HEK293 (cell line): ENCODE measurements at regions not wholly inside any gene's neighbourhood (a gene's known extent, or its start where the extent isn't known, plus 50 kb on each side); places are given as distances from the start of the nearest gene placed in this dataset.

Source experiments
- CTCF ChIA-PET: fragments of 350-600 bp; formaldehyde crosslinking; extraction: SDS; loops from one replicate; lab custom pipeline; 2021; ENCODE audit warnings: antibody characterized with exemption; lab: Yijun Ruan, JAX
- POLR2A ChIA-PET: fragments of 300-600 bp; formaldehyde crosslinking; extraction: SDS; loops from one replicate; lab custom pipeline; 2020; ENCODE audit warnings: antibody characterized with exemption, inconsistent platforms; lab: Yijun Ruan, JAX
- H3K27ac ChIP-seq: fragments of 200-500 bp; sonication (Bioruptor generic); 2 replicates; pipeline ENCODE4 v1.5.1; 2014; ENCODE audit warnings: low read depth, low read length, control low read depth, inconsistent platforms; ENCODE audit errors: extremely low read depth
- H3K36me3 ChIP-seq, 2 experiments: fragments of 200-500 bp in 1 of 2; sonication (Bioruptor generic) in 1 of 2; 1 replicate in 1 of 2; 2 replicates in 1 of 2; pipeline ENCODE4 v1.5.1; 2014 to 2017; ENCODE audit warnings: inconsistent platforms in 2 of 2, low read length in 2 of 2; ENCODE audit not compliant: control insufficient read depth in 2 of 2, insufficient read depth in 1 of 2
- H3K4me1 ChIP-seq: fragments of 200-500 bp; sonication (Bioruptor generic); 2 replicates; pipeline ENCODE4 v1.5.1; 2014; ENCODE audit warnings: mild to moderate bottlenecking, low read length, inconsistent platforms; ENCODE audit not compliant: control insufficient read depth, insufficient read depth
- H3K4me3 ChIP-seq: 2 replicates; pipeline ENCODE4 v1.5.1; 2011; ENCODE audit warnings: low read depth, mild to moderate bottlenecking, control low read depth, low read length, moderate library complexity
- H3K9me3 ChIP-seq: fragments of 200-500 bp; sonication (Bioruptor generic); 2 replicates; pipeline ENCODE4 v1.5.1; 2014; ENCODE audit warnings: low read depth, low read length, inconsistent platforms; ENCODE audit not compliant: control insufficient read depth, insufficient read depth
- KLF16 ChIP-seq: fragments of 450-650 bp; formaldehyde crosslinking; IDR thresholded peaks from 2 replicates; pipeline ENCODE4 v1.5.1; 2017; ENCODE audit warnings: missing biosample characterization, missing genetic modification characterization
- OSR2 ChIP-seq: fragments of 450-650 bp; formaldehyde crosslinking; IDR thresholded peaks from 2 replicates; pipeline ENCODE4 v1.5.1; 2016; ENCODE audit warnings: missing biosample characterization, missing genetic modification characterization
- OVOL3 ChIP-seq: fragments of 450-650 bp; formaldehyde crosslinking; IDR thresholded peaks from 2 replicates; pipeline ENCODE4 v1.5.1; 2016; ENCODE audit warnings: missing biosample characterization, missing genetic modification characterization
- ZNF211 ChIP-seq: fragments of 450-650 bp; formaldehyde crosslinking; IDR thresholded peaks from 2 replicates; pipeline ENCODE4 v1.5.1; 2016; ENCODE audit warnings: low read depth, missing biosample characterization, missing genetic modification characterization
- ZNF23 ChIP-seq: fragments of 450-650 bp; formaldehyde crosslinking; IDR thresholded peaks from 2 replicates; pipeline ENCODE4 v1.5.1; 2016; ENCODE audit warnings: missing biosample characterization, missing genetic modification characterization, borderline replicate concordance
- ZNF350 ChIP-seq: fragments of 450-650 bp; formaldehyde crosslinking; IDR thresholded peaks from 2 replicates; pipeline ENCODE4 v1.5.0; 2017; ENCODE audit warnings: missing biosample characterization, mild to moderate bottlenecking, missing genetic modification characterization
- ZNF423 ChIP-seq: fragments of 450-650 bp; formaldehyde crosslinking; IDR thresholded peaks from 2 replicates; pipeline ENCODE4 v1.5.1; 2016; ENCODE audit warnings: missing biosample characterization, missing genetic modification characterization
- ZNF433 ChIP-seq: fragments of 450-650 bp; formaldehyde crosslinking; IDR thresholded peaks from 2 replicates; pipeline ENCODE4 v1.5.1; 2016; ENCODE audit warnings: missing biosample characterization, missing genetic modification characterization, low read depth
- ZNF560 ChIP-seq: fragments of 450-650 bp; formaldehyde crosslinking; IDR thresholded peaks from 2 replicates; pipeline ENCODE4 v1.5.1; 2017; ENCODE audit warnings: missing biosample characterization, missing genetic modification characterization, borderline replicate concordance
- ZNF707 ChIP-seq: fragments of 450-650 bp; formaldehyde crosslinking; IDR thresholded peaks from 2 replicates; pipeline ENCODE4 v1.5.1; 2016; ENCODE audit warnings: missing biosample characterization, missing genetic modification characterization
- ZNF792 ChIP-seq: fragments of 450-650 bp; formaldehyde crosslinking; IDR thresholded peaks from 2 replicates; pipeline ENCODE4 v1.5.1; 2016; ENCODE audit warnings: missing biosample characterization, missing genetic modification characterization
- TF ChIP-seq, protein P1 (sequence below): fragments of 450-650 bp; formaldehyde crosslinking; IDR thresholded peaks from 2 replicates; pipeline ENCODE4 v1.5.1; 2016; ENCODE audit warnings: missing biosample characterization, missing genetic modification characterization
- TF ChIP-seq, protein P2 (sequence below): fragments of 450-650 bp; formaldehyde crosslinking; IDR thresholded peaks from 2 replicates; pipeline ENCODE4 v1.5.1; 2016; ENCODE audit warnings: missing biosample characterization, missing genetic modification characterization
- TF ChIP-seq, protein P3 (sequence below): fragments of 450-650 bp; formaldehyde crosslinking; IDR thresholded peaks from 2 replicates; pipeline ENCODE4 v1.5.1; 2017; ENCODE audit warnings: missing biosample characterization, missing genetic modification characterization
- TF ChIP-seq, protein P4 (sequence below): fragments of 450-650 bp; formaldehyde crosslinking; IDR thresholded peaks from 2 replicates; pipeline ENCODE4 v1.5.1; 2016; ENCODE audit warnings: missing biosample characterization, missing genetic modification characterization
- TF ChIP-seq, protein P5 (sequence below): fragments of 450-650 bp; formaldehyde crosslinking; IDR thresholded peaks from 2 replicates; pipeline ENCODE4 v1.5.1; 2016; ENCODE audit warnings: missing biosample characterization, missing genetic modification characterization
- TF ChIP-seq, protein P6 (sequence below): fragments of 450-650 bp; formaldehyde crosslinking; IDR thresholded peaks from 2 replicates; pipeline ENCODE4 v1.5.1; 2016; ENCODE audit warnings: missing biosample characterization, missing genetic modification characterization
- TF ChIP-seq, protein P7 (sequence below): fragments of 450-650 bp; formaldehyde crosslinking; IDR thresholded peaks from 2 replicates; pipeline ENCODE4 v1.5.1; 2016; ENCODE audit warnings: missing biosample characterization, missing genetic modification characterization
- TF ChIP-seq, protein P8 (sequence below): fragments of 450-650 bp; formaldehyde crosslinking; IDR thresholded peaks from 2 replicates; pipeline ENCODE4 v1.5.1; 2016; ENCODE audit warnings: missing biosample characterization, missing genetic modification characterization

DNA sequence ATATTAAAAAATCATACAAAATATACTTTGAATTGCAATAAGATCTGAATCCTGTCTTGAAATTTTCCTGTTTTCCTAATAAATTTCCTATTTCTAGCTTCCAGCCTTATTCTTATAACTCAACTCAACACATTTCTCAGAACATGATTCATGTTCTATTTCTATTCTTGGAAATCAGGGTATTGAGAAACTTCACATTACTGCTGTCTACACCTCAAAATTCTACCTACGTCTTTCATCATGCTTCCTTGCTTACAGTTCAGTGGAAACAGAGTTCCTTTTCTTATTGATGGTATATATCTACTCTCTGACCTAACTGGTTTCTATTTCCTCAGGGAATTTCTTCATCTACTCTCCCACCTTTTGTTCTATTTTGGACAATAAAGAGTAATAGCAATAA, 2139.0 kb downstream of the ARAP2 start (continued):
- TF ChIP-seq, protein P1, sequence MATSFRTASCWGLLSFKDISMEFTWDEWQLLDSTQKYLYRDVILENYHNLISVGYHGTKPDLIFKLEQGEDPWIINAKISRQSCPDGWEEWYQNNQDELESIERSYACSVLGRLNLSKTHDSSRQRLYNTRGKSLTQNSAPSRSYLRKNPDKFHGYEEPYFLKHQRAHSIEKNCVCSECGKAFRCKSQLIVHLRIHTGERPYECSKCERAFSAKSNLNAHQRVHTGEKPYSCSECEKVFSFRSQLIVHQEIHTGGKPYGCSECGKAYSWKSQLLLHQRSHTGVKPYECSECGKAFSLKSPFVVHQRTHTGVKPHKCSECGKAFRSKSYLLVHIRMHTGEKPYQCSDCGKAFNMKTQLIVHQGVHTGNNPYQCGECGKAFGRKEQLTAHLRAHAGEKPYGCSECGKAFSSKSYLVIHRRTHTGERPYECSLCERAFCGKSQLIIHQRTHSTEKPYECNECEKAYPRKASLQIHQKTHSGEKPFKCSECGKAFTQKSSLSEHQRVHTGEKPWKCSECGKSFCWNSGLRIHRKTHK (tag by site-specific recombination) = no peak
- no peak for TF ChIP-seq ZNF792
- TF ChIP-seq, protein P2, sequence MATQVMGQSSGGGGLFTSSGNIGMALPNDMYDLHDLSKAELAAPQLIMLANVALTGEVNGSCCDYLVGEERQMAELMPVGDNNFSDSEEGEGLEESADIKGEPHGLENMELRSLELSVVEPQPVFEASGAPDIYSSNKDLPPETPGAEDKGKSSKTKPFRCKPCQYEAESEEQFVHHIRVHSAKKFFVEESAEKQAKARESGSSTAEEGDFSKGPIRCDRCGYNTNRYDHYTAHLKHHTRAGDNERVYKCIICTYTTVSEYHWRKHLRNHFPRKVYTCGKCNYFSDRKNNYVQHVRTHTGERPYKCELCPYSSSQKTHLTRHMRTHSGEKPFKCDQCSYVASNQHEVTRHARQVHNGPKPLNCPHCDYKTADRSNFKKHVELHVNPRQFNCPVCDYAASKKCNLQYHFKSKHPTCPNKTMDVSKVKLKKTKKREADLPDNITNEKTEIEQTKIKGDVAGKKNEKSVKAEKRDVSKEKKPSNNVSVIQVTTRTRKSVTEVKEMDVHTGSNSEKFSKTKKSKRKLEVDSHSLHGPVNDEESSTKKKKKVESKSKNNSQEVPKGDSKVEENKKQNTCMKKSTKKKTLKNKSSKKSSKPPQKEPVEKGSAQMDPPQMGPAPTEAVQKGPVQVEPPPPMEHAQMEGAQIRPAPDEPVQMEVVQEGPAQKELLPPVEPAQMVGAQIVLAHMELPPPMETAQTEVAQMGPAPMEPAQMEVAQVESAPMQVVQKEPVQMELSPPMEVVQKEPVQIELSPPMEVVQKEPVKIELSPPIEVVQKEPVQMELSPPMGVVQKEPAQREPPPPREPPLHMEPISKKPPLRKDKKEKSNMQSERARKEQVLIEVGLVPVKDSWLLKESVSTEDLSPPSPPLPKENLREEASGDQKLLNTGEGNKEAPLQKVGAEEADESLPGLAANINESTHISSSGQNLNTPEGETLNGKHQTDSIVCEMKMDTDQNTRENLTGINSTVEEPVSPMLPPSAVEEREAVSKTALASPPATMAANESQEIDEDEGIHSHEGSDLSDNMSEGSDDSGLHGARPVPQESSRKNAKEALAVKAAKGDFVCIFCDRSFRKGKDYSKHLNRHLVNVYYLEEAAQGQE (tag by site-specific recombination) = no peak
- TF ChIP-seq, protein P3, sequence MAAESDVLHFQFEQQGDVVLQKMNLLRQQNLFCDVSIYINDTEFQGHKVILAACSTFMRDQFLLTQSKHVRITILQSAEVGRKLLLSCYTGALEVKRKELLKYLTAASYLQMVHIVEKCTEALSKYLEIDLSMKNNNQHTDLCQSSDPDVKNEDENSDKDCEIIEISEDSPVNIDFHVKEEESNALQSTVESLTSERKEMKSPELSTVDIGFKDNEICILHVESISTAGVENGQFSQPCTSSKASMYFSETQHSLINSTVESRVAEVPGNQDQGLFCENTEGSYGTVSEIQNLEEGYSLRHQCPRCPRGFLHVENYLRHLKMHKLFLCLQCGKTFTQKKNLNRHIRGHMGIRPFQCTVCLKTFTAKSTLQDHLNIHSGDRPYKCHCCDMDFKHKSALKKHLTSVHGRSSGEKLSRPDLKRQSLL (tag by site-specific recombination) = no peak
- TF ChIP-seq ZNF423 (tag by site-specific recombination) = no peak

DNA sequence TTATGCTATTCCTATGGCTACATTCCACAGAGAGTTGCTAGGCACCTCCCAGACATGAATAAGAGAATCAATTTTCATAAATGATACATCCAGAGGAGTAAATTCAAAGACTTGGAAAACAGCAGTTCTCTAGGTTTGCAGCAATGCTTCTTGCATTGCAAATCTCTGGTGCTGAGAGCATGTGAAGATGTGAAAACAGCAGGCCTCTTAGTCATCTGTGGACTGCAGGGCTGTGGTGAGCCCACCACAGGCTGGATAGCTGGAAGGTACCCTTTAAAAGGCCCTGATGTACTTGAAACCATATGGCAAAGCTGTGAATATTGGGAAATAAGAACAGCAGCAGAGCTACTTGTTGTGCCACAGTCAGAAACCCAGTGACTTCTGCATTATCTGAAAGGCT, 2135.9 kb downstream of the ARAP2 start:
- CTCF ChIA-PET = no interaction called here
- Histone ChIP-seq H3K27ac (no peak overlapping the region), H3K9me3 (no peaks in the 10 kb centered on the region), H3K4me3 (no peak overlapping the region), H3K36me3 (no peaks in the 10 kb centered on the region), H3K4me1 (no peaks in the 10 kb centered on the region)
- POLR2A ChIA-PET = no interaction called here
- TF ChIP-seq ZNF707 (tag by site-specific recombination) (no peak), ZNF433 (tag by site-specific recombination) (no peak), OSR2 (tag by site-specific recombination) (no peak), ZNF211 (tag by site-specific recombination) (no peak), ZNF350 (tag by site-specific recombination) (no peak), ZNF560 (no peak), OVOL3 (no peak), ZNF23 (tag by site-specific recombination) (no peak), KLF16 (tag by site-specific recombination) (no peak)
- TF ChIP-seq, protein P4, sequence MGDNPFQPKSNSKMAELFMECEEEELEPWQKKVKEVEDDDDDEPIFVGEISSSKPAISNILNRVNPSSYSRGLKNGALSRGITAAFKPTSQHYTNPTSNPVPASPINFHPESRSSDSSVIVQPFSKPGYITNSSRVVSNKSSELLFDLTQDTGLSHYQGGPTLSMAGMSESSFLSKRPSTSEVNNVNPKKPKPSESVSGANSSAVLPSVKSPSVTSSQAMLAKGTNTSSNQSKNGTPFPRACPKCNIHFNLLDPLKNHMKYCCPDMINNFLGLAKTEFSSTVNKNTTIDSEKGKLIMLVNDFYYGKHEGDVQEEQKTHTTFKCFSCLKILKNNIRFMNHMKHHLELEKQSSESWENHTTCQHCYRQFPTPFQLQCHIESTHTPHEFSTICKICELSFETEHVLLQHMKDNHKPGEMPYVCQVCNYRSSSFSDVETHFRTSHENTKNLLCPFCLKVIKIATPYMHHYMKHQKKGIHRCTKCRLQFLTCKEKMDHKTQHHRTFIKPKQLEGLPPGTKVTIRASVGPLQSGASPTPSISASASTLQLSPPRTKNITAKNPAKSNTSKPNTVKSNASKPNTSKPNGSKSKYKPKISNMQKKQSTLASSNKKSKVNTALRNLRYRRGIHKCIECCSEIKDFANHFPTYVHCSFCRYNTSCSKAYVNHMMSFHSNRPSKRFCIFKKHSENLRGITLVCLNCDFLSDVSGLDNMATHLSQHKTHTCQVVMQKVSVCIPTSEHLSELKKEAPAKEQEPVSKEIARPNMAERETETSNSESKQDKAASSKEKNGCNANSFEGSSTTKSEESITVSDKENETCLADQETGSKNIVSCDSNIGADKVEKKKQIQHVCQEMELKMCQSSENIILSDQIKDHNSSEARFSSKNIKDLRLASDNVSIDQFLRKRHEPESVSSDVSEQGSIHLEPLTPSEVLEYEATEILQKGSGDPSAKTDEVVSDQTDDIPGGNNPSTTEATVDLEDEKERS (tag by site-specific recombination) = no peak
- TF ChIP-seq, protein P5, sequence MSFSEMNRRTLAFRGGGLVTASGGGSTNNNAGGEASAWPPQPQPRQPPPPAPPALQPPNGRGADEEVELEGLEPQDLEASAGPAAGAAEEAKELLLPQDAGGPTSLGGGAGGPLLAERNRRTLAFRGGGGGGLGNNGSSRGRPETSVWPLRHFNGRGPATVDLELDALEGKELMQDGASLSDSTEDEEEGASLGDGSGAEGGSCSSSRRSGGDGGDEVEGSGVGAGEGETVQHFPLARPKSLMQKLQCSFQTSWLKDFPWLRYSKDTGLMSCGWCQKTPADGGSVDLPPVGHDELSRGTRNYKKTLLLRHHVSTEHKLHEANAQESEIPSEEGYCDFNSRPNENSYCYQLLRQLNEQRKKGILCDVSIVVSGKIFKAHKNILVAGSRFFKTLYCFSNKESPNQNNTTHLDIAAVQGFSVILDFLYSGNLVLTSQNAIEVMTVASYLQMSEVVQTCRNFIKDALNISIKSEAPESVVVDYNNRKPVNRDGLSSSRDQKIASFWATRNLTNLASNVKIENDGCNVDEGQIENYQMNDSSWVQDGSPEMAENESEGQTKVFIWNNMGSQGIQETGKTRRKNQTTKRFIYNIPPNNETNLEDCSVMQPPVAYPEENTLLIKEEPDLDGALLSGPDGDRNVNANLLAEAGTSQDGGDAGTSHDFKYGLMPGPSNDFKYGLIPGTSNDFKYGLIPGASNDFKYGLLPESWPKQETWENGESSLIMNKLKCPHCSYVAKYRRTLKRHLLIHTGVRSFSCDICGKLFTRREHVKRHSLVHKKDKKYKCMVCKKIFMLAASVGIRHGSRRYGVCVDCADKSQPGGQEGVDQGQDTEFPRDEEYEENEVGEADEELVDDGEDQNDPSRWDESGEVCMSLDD (tag by site-specific recombination) = no peak
- TF ChIP-seq, protein P6, sequence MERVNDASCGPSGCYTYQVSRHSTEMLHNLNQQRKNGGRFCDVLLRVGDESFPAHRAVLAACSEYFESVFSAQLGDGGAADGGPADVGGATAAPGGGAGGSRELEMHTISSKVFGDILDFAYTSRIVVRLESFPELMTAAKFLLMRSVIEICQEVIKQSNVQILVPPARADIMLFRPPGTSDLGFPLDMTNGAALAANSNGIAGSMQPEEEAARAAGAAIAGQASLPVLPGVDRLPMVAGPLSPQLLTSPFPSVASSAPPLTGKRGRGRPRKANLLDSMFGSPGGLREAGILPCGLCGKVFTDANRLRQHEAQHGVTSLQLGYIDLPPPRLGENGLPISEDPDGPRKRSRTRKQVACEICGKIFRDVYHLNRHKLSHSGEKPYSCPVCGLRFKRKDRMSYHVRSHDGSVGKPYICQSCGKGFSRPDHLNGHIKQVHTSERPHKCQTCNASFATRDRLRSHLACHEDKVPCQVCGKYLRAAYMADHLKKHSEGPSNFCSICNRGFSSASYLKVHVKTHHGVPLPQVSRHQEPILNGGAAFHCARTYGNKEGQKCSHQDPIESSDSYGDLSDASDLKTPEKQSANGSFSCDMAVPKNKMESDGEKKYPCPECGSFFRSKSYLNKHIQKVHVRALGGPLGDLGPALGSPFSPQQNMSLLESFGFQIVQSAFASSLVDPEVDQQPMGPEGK (tag by site-specific recombination) = no peak
- TF ChIP-seq, protein P7, sequence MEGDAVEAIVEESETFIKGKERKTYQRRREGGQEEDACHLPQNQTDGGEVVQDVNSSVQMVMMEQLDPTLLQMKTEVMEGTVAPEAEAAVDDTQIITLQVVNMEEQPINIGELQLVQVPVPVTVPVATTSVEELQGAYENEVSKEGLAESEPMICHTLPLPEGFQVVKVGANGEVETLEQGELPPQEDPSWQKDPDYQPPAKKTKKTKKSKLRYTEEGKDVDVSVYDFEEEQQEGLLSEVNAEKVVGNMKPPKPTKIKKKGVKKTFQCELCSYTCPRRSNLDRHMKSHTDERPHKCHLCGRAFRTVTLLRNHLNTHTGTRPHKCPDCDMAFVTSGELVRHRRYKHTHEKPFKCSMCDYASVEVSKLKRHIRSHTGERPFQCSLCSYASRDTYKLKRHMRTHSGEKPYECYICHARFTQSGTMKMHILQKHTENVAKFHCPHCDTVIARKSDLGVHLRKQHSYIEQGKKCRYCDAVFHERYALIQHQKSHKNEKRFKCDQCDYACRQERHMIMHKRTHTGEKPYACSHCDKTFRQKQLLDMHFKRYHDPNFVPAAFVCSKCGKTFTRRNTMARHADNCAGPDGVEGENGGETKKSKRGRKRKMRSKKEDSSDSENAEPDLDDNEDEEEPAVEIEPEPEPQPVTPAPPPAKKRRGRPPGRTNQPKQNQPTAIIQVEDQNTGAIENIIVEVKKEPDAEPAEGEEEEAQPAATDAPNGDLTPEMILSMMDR (tag by site-specific recombination) = no peak
- TF ChIP-seq, protein P8, sequence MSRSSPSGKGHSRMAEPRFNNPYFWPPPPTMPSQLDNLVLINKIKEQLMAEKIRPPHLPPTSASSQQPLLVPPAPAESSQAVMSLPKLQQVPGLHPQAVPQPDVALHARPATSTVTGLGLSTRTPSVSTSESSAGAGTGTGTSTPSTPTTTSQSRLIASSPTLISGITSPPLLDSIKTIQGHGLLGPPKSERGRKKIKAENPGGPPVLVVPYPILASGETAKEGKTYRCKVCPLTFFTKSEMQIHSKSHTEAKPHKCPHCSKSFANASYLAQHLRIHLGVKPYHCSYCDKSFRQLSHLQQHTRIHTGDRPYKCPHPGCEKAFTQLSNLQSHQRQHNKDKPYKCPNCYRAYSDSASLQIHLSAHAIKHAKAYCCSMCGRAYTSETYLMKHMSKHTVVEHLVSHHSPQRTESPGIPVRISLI (tag by site-specific recombination) = no peak
